HG03139 (cell line): ENCODE measurements at regions not wholly inside any gene's neighbourhood (a gene's known extent, or its start where the extent isn't known, plus 50 kb on each side); places are given as distances from the start of the nearest gene placed in this dataset.

Source experiments
- ATAC-seq: cut with Tn5 transposase; IDR thresholded peaks from one replicate; pipeline ENCODE4 v1.9.1; 2021; ENCODE audit not compliant: unreplicated experiment

DNA sequence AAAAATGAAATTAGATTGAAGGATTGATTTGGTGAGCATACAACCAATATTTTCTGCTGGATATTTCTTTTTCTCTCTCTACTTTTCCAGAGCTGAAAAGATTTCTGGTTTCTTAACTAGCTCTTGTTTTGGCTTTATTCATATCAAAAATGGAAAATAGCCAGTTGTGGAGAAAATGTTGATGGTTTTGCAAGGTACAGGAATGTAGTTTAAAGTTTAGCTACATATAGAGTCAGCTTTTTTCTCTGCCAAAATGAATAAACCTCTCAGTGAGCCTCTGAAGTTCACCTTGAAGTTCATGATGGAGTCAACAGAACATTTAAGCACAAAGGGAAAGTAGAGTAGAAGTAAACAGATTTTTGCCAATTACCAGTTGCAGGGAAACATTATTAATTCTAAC is 720.5 kb upstream of the ALCAM start:
- no peak for ATAC-seq

DNA sequence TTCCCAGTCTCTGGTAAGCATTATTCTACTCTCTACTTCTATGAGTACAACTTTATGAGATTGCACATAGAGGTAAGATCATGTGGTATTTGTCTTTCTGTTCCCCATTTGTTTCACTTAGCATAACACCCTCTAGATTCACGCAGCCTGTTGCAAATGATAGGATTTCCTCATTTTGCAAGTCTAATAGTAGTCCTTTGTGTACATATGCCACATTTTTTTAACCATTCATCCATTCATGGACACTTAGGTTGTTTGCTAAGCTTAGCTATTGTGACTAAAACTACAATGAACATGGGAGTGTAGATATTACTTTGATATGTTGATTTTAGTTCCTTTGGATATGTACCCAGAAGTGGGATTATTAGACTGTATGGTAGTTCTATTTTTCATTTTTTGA is 717.9 kb upstream of the ALCAM start:
- ATAC-seq, result no peak

DNA sequence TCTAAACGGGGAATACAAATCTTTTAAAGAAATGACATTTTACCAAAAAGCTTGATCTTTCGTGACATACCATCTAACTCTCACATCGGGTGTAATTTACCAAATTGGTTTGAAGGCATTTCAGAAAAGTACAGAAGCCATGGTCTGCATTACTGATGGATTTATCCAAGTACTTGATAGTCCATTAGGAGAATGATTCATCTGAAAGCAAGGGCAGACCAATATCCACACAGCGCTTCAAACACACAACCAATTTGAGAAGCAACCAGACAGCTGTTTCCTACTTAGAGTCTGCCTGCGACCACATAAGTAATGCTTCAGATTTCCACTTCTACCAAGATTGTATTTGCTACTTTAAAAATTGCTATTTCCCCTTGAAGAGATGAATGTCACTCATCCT is 697.6 kb upstream of the ALCAM start:
- no peak for ATAC-seq

DNA sequence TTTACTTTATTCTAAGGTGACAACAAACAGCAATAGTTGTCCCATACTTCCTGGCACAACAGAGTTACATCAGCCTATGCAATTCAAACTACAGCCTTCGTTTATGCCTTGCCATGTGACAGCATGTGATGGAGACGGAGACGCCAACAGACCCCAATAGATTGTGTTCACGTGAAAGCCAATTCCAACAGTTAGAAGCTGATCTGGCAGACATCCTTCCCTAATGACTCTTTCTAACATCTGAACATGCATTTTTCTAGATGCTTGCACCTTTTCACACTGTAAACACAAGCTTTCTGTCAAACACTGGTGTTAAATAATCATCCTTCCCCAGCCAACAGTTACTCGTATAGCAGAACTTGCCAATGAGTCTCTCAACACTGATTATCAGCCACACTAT is 694.4 kb upstream of the ALCAM start:
- ATAC-seq, result no peak

DNA sequence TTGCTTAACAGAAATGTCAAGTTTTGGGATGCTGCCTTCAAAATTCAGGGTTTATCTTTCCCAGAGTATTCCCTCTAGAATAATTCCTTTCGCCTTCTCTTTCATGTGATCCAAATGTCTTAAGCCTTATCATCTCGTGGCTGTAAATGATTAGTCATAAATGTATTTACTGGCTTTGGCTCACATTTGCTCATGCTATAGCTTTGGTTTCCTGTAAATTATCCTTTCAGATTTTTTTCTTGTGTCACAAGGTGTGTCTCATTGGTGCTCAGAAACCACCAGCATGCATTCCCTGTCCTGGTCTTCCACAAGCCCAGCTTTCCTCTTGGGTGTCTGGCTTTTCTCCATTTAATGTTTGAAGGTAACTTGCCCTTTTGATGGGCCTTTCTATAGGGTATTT is 692.7 kb upstream of the ALCAM start:
- ATAC-seq, result no peak

DNA sequence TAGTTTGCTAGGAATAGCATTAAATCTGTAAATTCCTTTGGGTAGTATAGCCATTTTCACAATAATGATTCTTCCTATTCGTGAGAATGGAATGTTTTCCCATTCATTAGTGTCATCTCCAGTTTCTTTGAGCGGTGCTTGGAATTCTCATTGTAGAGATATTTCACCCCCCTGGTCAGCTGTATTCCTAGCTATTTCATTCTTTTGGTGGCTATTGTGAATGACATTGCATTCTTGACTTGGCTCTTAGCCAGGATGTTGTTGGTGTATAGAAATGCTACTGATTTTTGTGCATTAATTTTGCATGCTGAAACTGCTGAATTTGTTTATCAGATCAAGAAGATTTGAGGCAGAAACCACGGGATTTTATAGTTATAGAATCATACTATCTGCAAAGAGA is 690.5 kb upstream of the ALCAM start:
- ATAC-seq, result no peak

DNA sequence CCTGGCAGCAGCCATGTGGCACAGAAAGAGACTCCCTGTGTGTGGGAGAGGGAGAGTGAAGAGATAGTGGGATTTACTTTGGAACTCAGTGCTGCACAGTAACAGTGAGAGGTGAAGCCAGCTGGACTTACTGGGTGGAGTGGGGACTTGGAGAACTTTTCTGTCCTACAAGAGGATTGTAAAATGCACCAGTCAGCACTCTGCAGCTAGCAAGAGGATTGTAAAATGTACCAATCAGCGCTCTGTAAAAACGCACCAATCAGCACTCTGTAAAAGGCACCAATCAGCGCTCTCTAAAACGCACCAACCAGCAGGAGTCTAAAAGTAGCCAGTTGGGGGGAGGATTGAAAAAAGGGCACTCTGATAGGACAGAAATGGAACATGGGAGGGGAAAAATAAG is 688.8 kb upstream of the ALCAM start:
- no peak for ATAC-seq

DNA sequence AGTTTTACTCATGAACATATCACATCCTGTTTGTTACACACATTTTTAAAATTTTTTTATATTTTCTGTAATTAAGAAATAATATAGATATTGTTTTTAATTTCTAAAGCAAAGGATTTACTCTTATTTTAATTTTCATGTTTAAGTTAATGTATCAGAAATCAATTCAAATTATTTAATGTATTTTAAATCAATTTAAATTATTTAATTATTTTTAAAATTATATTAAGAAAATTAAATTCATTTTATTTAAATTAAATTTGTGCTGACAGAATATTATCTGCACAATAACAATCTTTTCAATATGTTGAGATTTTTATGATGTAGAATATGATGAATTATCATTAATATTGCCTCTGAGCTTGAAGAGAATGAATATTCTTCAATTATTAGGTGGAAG is 681.2 kb upstream of the ALCAM start:
- ATAC-seq, result no peak

DNA sequence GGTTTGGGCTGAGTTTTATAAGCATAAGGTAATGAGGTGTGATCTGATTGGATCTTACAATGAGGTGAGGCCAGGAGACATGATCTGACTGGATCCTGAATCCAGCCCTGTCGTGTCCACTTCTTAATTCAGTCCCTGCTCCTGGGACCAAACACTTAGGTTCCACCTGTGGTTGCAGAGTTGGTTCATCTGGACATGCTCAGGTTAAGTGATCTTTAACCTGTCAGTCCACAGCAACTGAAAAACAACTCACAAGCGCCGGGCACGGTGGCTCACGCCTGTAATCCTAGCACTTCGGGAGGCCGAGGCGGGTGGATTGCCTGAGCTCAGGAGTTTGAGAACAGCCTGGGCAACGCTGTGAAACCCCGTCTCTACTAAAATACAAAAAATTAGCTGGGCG is 679.3 kb upstream of the ALCAM start:
- no peak for ATAC-seq

DNA sequence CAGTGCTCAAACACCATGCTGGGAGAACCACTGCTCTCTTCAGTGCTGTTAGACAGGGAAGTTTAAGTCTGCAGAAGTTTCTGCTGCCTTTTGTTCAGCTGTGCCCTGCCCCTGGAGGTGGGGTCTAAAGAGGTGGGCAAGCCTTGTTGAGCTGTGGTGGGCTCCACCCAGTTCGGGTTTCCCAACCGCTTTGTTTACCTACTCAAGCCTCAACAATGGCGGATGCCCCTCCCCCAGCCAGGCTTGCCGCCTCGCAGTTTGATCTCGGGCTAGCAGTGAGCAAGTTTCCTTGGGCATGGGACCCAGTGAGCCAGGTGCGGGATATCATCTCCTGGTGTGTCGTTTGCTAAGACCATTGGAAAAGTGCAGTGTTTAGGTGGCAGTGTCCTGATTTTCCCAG is 670.2 kb upstream of the ALCAM start:
- ATAC-seq, result no peak

DNA sequence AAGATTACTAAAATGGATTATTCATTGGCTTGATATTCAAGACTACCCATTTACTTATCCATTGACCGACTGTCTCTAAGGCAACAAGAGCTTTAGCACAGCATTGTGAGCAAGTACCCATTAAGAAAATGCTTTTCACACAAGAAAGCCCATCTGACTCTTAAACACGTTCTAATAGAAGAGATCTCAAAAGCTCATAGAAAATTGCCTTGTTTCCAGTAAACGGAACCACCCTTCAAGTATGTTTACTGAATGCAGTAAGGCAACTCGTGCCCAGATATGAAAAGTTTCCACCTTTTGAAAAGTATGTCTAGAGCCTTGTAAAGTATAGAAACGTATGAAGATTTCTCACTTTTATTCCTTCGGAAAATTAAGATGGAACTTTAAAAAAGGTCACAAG is 655.3 kb upstream of the ALCAM start:
- no peak for ATAC-seq

DNA sequence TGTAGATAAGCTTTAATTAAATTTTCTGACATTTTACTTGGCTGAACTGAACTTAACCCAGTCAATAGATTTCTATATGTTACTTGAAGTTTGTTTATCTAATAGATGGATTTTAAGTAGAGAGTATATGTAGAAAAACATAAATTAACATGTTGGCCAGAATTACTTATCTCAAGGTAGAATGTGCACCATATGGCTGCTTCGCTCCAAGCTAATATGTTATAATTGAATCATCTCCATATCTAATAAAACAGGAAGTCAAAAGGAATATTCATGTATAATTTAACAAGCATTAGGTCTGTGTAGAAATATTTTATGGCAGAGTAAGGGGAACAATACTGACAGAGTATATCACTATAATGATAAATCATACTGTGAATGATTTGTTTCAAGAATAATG is 650.7 kb upstream of the ALCAM start:
- ATAC-seq, result no peak

DNA sequence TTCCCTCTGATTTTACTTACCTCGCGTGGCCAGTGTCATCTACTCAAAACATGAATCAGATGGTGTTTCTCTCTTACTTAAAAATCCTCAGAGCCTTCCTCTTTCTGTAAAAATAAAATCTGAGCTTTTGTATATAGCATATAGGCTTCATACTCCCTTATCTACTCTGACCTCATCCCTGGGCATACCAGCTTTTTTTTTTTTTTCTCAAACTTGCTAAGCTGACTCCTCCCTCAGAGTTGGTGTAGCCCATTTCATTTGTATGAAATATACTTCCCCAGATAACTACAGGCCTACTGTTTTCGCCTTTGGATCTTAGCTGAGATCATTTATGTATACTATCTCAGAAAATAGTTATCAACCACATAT is 648.9 kb upstream of the ALCAM start:
- peak; percentile 31 for ATAC-seq

DNA sequence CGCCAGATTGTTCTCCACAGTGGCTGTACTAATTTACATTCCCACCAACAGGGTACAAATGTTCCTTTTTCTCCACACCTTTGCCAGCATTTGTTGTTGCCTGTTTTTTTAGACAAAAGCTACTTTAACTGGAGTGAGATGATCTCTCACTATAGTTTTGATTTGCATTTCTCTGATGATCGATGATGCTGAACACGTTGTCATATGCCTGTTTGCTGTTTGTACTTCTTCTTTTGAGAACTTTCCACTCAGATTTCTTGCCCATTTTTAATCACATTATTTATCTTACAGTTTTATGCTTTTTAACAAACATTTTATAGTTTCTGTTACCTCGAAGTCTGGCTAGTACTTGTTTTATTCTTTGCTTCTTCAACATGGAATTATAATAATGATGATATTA is 643.7 kb upstream of the ALCAM start:
- ATAC-seq, result no peak

DNA sequence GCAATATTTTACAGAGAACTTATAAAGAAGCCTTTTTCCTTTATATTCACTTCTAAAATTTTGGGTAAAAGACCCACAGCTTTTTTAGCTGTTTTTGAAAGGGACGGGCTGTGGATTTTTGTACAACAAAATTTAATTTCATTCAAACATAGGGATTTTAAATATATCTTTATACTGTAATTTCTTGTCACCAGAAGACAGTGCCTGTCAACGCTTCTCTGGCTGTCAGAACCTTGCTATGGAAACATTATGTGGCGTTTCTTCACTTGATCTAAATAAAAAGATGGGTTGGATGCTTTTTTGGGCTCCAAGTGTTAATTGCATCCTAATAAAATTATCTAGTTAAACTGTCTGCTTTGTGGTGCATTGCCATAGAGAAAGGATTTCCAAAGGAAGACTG is 635.6 kb upstream of the ALCAM start:
- no peak for ATAC-seq

DNA sequence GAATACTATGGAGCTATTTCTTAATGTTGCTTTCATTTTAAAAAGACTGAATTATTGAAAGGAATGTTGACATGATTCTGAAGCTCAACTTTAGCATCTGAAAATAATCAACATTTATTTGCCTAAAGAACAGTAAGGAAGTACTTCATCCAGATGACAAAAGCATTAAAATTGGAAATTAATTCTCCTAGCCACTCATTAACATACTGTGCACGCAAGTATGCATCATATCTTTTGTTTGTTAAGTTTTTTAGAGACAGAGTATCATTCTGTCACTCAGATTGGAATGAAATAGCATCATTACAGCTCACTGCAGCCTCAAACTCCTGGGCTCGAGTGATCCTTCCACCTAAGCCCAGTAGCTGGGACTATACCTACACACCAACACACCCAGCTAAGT is 632.1 kb upstream of the ALCAM start:
- no peak for ATAC-seq

DNA sequence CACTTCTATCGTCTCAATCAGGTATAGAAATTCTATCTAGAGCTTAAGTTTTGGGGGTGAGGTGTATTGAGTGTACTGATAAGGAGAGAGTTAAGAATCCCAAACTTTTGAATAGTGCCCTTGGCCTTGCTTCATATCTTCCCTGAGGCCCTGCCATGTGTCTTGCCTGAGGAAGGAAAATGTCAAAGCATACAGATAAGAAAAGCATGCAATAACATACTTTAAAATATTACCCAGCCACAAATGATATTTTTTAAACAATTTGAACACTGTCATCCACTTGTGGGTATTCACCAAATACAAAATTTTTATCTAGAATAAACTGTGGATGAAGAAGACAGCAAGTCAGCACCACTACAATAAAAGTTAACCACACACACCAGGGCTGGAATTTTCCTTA is 631.0 kb upstream of the ALCAM start:
- ATAC-seq, result no peak

DNA sequence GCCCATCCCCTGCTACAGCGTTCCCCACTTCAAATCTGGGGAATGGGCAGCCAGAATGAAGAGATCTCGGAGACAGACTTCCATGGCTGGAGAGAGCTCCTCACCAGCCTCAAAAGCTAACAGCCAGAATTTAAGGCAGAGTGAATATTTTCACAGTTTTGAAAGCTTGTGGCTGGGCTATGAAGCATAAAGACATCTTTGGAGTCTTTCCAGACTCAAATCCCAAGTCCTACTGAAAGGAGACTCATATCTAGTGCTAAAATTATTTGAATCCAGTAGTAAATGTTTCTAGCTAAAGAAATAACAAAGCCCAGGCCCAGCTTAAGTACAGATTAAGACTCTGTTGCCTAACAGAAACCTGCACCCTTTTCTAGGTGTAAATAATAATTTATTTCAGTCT is 628.4 kb upstream of the ALCAM start:
- no peak for ATAC-seq

DNA sequence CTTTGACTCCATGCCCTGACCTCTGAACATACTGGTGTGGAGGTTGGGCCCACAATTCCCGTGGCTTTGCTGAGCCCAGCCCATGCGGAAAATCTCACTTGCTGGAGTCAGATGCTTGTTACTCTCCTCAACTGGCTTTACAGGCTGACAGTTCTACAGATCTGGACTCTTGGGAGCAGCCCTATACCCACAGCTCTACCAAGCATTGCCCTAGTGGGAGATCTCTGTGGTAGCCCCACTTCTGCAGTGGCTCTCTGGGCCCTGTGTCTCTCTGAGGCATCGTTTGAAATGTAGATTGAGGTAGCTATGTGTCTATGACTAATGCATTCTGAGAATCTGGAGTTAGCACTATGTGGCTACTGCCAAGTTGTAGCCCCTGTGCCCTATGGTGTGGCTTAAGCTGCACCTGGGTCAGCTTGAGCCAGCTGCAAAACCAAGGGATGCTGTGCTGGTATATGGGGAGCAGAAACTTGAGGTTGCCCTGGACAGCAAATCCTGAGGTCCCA is 625.8 kb upstream of the ALCAM start:
- no peak for ATAC-seq

DNA sequence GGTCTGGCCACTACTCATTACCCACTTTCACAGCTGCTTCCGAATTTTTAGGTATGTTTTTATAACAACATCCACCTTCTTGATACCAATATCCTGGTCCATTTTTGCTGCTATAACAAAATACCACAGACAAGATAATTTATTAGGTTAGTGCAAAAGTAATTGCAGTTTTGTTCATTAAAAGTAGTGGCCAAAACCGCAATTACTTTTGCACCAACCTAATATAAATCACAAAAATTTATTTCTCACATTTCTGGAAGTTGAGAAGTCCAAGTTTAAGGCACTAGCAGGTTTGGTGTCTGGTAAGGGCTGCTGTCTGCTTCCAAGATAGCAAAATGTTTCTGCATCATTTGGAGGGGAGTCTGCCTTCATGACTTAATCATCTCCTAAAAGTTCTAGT is 624.7 kb upstream of the ALCAM start:
- ATAC-seq, result no peak

DNA sequence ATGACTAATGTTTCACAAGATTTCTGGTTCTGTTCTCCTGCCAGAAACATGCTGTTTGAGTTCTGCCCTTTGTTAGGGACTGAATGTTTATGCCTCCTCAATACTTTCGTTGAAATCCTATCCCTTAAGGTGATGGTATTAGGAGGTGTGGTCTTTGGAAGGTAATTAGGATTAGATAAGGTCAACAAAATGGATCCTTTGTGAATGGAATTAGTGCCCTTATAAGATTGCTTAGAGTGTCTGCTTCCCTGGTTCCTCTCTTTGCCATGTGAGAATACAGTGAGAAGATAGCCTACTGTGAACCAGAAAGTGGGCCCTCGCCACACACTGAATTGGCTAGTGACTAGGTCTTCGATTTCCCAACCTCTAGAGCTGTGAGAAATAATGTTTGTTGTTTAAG is 621.4 kb upstream of the ALCAM start:
- ATAC-seq, result no peak

DNA sequence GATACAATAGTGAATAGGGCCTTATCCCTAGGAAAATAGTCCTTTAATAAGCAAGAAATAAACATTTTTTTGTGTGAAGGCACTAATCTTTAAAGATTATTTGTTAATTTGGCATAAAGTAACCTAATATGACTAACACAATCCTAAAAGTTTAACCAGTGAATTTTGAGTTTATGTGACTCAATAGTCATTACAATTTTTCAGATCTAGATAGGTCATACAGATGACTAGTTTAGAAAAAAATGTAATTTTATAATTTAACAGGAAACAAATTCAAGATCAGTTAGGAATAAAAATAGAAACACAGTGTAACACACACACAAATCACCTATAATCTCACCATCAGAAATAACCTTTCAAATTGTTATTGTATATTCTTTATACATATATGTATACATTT is 620.7 kb upstream of the ALCAM start:
- no peak for ATAC-seq

DNA sequence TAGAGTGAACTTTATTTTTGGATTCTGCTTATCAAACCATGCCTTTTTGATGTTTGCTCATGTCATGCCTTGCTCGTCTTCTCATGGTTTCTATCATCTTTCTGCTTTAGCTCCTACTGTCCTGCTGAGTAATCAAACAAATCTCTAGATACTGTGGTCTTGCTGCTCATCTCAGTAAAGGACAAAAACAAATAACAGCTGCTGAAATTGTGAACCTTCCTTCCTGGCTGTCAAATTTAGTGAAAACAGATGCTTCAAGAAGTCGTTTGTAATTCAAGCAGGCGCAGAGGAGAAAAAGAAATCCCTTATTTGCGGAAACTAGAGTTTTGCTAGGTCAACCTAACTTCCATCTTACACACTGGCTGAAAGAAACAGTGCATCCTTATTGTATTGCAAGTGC is 616.1 kb upstream of the ALCAM start:
- no peak for ATAC-seq

DNA sequence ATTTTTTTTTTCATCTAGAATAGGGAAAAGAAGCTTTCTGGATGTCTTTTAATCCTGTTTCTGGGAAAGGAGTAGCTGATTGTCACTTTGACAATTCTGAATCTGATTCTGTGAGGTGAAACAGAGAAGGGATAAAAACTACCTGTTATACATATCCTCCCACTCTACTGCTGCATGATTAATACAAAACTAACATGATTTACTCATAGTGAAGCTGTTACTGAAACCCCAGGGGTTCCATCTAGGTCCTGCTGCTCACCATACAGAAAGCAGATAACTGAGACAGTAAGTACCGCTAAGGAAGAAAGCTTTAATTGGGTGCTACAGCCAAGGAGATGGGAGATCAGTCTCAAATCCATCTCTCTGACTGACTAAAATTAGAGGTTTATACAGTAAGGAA is 610.9 kb upstream of the ALCAM start:
- no peak for ATAC-seq
